ENCODE measurements at regions not wholly inside any gene's neighbourhood (a gene's known extent, or its start where the extent isn't known, plus 50 kb on each side); places are given as distances from the start of the nearest gene placed in this dataset.
A peak's percentile ranks its signal among the peaks of the same experiment; 100 is the strongest.
"Not testable (repeated sequence)": the region's sequence is repeated elsewhere in the genome, so short reads cannot be mapped to it uniquely, and the experiment has no call there.

GRCh38 chr4:83758285-83758684 is 222.4 kb downstream of the GPAT3 start:
- DNase-seq, result no peak

GRCh38 chr4:83757121-83757621 is 221.3 kb downstream of the GPAT3 start:
- DNase-seq, result no peak

DNA sequence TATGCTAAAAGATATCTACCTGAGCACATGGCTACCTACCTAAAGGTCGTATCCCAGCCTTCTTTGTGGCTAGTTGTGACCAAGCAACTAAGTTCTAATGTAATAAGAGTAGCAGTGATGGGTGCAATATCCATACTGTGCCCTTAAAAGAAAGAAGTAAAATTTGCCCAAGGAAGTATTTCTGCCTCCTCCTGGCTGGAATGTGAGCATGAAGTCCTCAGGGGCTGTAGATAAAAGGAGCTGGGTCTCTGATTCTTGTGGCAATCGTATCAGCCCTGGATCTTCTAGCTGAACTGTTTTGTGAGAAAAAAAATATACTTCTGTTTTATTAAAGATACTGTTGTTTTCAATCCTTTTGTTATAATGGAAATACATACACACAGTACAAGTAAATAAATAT is 217.4 kb downstream of the GPAT3 start:
- no peak for DNase-seq

GRCh38 chr4:83751336-83751949 is 215.5 kb downstream of the GPAT3 start:
- DNase-seq, result no peak

GRCh38 chr4:83748711-83749110 is 212.8 kb downstream of the GPAT3 start:
- no peak for DNase-seq

GRCh38 chr4:83738895-83739294 is 203.0 kb downstream of the GPAT3 start:
- DNase-seq, result no peak

DNA sequence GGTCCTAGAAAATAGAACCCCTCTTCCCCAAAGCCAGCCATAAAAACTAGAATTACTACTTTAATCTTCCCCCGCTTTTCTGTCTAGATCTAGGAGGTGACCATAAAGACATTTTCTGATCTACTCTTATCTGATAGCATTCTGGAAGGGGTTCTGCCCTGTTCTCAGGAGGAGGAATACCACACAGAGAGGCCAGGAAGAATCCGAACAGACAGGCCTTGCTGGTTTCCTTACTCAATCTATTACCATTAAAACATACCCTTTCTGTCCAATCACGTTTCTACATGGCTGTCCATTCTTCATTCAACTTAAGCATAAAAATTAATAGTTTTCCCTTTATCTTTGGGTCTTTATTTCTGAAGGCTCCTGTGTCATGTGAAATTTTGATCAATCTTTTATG is 198.7 kb downstream of the GPAT3 start:
- DNase-seq, result no peak

DNA sequence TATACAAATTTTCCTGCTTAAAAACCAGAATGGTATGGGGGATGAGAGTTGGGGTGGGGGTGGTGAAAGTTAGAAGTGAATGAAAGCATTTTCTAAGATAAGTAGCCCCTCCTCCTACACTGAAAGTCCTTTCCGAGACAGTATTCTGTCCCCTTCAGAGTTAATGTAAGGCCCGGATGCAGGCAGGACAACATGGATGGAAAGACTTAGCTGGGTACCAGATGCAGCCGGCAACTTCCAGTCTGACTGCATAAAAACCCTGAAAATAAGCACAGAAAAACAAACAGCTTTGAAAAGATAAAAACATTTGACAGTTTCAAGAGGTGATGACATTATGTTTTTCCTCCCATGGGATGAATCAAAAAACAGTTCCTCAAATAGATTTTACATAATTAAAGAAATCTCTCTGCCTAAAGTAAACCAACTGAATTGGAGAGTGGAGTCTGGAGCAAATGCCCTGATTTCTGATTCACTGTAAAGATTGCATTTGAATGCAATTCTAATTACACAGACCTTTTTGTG is 196.3 kb downstream of the GPAT3 start:
- no peak for DNase-seq

DNA sequence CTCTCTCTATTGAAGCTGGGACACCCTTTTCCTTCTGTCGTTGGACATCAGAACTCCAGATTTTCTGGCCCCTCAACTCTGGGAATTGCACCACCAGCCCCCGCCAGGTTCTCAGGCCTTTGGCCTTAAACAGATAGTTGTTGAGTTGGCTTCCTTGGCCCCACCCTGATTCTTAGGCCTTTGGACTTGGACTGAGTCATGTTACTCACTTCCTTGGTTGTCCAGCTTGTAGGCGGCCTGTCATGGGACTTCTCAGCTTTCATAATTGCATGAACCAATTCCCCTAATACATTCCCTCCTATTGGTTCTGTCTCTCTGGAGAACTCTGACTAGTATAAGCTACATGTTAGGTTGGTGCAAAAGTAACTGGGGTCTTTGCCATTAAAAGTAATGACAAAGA is 195.7 kb downstream of the GPAT3 start:
- DNase-seq, result peak; percentile 88

DNA sequence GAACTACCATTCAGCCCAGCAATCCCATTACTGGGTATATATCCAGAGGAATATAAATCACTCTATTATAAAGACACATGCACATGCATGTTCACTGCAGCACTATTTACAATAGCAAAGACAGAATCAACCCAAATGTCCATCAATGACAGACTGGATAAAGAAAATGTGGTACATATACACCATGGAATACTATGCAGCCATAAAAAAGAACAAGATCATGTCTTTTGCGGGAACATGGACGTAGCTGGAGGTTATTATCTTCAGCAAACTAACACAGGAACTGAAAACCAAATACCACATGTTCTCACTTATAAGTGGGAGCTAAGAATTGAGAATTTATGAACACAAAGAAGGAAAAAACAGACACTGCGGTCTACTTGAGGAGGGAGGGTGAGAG is 195.1 kb downstream of the GPAT3 start:
- DNase-seq, result not testable (repeated sequence)

- DNase-seq, result no peak
These were observed 192.3 kb downstream of the GPAT3 start for GRCh38 chr4:83728191-83728590.

GRCh38 chr4:83725336-83726085 is 189.6 kb downstream of the GPAT3 start:
- DNase-seq, result peak; percentile 69

GRCh38 chr4:83724485-83725335 is 188.8 kb downstream of the GPAT3 start:
- no peak for DNase-seq

GRCh38 chr4:83723609-83724008 is 187.7 kb downstream of the GPAT3 start:
- peak; percentile 39 for DNase-seq

GRCh38 chr4:83722730-83723269 is 186.9 kb downstream of the GPAT3 start:
- no peak for DNase-seq

- DNase-seq, result peak; percentile 86
These were observed 181.0 kb downstream of the GPAT3 start for GRCh38 chr4:83716874-83717273.

DNA sequence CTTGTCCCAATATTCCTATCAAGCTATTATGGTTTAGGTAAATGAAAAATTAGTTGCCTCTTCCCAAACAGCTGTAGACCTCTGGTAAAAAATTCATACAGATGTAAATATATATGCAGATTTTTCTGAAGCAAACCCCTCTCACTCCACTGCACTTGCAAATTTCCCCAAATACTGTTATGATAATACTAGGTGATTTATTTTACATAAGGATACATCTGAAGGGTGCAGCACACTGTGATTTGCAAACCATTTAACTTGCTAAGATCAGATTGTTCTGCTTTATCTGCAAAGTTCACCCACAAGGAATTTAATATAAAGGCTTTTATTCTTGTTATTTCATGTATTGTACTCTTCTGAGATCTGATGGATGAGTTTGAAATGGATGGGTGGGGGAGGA is 177.0 kb downstream of the GPAT3 start:
- DNase-seq, result no peak

DNA sequence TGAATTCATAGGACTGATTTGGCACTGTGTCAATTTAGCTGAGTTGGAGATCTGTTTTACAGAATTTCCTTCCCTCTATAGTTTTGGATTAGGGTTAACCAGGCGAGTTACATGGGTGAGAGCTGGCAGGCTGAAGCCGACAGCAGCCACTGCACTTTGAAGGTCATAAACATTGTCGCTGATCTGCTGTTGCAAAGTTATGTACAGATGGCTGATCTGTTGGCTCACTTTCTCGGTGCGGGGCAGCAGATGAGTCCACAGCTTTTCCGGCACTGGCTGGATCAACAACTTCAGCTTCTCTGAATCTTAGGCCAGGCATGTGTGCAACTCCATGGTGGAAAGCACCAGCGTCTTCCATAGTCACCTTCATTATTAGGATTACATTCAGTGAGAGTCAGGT is 173.7 kb downstream of the GPAT3 start:
- DNase-seq, result no peak

DNA sequence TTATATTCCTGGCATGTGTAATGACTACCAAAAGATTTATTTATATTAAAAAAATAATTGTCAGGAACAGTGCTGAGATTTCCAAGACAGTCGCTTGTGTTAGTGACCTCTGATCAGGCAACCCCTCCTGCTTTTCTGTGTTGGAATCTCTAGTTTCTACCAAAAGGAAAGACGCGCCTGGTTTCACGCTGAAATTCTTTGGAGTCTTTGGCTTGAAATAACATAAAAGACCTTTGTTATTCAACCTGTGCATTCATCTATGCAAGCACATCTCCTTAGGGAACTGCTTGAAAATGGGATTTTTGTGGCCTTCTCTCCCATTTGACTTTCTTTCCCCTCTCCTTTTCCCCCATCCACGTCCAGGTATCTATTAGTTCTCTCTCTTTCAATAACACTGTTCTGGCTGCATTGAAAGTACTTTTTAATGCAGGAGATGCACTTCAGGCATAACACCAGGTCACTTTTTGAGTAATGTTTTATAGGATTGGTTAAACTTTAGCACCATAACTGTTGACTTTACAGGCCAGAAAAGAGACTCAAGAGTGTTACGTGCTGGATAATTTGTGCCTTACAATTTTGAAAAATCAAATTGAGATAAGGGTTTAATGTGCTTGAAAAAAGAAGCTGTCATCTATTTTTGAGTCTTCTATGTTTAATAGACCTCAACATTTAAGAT is 172.7 kb downstream of the GPAT3 start:
- DNase-seq, result no peak

DNA sequence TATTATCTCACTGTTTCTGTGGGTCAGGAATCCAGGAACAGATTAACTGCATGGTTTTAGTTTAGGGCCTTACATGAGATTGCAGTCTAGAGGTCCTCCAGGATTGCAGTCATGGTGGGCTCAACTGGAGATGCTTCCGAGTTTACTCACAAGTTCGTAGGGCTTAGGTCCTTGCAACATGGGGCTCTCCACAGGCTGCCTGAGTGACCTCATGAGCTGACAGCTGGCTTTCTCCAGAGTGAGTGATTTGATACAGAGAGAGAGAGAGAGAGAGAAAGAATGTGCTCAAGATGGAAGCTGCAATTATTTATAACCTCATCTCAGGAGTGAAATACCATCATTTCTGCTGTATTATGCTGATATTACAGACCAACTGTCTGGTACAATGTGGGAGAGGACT is 168.9 kb downstream of the GPAT3 start:
- no peak for DNase-seq

DNA sequence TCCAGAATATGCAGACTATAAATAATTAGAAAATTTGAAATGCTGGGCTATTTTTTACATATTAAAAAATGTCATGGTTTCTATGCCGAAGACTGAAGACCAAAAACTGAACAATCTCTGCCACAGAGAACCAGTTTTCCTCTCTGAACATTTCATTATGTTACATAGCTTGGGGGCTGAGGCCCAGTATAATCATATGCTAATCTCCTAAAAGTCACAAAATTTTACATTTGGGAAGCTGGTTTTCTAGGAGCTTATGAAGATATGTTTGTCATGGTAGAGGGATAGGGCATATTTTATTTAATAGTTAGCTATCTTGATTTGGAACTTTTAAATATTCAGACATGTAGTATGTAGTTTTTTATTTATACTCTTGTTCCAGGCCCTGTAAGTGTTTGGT is 167.8 kb downstream of the GPAT3 start:
- no peak for DNase-seq

GRCh38 chr4:83701041-83701440 is 165.1 kb downstream of the GPAT3 start:
- DNase-seq, result no peak

DNA sequence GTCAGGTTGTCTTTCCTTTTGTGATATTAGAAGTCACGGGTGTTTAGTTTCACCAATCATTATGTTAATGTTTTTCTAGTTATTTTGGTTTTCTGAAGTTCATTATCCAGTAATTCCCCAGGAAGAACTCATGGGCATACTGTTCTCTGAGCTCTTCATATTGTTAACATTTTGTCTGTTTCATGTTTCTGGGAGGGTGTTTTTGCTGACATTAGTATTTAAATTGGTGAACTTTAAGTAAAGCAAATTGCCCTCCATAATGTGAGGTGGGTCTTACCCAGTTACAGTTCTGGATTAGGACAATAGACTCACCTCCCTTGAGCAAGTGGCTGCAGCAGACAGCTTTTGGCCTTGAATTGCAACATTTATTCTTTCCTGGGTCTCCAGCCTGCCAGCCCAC is 163.4 kb downstream of the GPAT3 start:
- DNase-seq, result no peak

All from inflammatory macrophage treated with lipopolysaccharide for 4 hours (primary cell).